ENCODE measurements at regions not wholly inside any gene's neighbourhood (a gene's known extent, or its start where the extent isn't known, plus 50 kb on each side); places are given as distances from the start of the nearest gene placed in this dataset.

DNA sequence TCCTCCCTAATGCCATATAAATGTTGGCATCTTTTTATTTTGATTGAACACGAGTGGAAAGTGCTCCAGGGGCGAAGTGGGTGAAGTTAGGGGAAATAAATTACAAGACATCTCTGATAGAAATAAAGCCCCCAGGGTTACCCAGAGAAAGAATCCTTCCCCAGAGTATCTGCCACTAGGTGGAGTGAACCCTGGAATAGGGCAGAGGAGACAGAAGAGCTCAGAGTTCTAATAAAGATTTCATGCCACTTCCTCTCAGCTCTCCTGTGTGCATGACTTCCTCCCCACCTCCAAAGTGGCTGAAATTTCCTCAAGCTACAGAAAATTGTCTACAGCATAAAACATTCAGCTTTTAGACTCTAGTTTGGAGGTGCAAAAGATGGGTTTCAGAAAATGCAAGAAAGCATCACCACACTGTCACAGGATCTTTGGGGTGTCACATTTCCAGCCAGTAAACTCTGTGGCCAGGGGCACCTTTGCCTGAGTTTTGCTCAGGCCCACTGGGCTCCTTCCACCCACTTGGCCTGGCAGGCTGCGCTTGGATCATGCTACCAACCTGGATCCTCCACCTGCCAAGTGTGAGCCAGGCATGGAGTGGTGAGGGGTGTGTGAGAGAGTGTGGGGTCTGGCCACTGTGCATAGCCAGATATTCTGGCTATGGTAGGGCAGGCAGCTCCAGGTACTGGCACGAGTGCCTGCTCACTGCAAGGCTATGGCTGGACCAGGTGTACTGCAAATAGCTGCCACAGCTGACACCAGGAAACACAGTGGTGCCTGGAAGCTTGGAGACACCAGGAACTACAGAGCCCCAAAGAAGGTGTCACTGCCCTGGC lies 208.8 kb upstream of the USP25 start:
- TF ChIP-seq, protein P1, sequence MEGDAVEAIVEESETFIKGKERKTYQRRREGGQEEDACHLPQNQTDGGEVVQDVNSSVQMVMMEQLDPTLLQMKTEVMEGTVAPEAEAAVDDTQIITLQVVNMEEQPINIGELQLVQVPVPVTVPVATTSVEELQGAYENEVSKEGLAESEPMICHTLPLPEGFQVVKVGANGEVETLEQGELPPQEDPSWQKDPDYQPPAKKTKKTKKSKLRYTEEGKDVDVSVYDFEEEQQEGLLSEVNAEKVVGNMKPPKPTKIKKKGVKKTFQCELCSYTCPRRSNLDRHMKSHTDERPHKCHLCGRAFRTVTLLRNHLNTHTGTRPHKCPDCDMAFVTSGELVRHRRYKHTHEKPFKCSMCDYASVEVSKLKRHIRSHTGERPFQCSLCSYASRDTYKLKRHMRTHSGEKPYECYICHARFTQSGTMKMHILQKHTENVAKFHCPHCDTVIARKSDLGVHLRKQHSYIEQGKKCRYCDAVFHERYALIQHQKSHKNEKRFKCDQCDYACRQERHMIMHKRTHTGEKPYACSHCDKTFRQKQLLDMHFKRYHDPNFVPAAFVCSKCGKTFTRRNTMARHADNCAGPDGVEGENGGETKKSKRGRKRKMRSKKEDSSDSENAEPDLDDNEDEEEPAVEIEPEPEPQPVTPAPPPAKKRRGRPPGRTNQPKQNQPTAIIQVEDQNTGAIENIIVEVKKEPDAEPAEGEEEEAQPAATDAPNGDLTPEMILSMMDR (IDR thresholded peaks at IDR 0.05): no peak
- TF ChIP-seq POLR2A (IDR thresholded peaks at IDR 0.05): no peak
- no peak for TF ChIP-seq POLR2AphosphoS5 (IDR thresholded peaks at IDR 0.05)

Data from prostate gland (tissue), 2 donors.